ENCODE measurements at regions not wholly inside any gene's neighbourhood (a gene's known extent, or its start where the extent isn't known, plus 50 kb on each side); places are given as distances from the start of the nearest gene placed in this dataset.

DNA sequence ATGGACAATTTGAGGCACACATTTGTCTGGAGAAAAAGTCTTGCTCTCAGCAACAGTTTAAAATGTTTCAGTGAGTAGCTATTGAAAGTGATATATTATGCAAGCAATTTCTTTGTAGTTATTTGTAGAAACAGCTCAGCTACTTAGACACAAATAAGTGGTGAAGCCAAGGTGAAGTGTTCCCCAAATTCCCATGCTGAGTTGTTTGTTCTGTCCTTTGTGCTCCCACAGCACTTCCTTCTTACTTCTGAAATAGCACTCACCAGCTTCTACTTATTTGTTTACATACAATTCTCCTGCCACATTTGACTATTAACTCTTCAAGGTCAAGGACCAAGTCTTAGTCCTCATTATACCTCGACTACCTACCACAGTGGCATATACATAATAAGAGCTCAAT, 638.6 kb upstream of the LRRC4C start:
- H3K27me3 ChIP-seq (ENCODE audit: control insufficient read depth in 1 of 2, insufficient read depth in 1 of 2, low read length in 2 of 2) = no peaks in the 10 kb centered on the region
- H2AK5ac ChIP-seq (ENCODE audit: low read length, severe bottlenecking) = no peak overlapping the region
- no peak overlapping the region for H2BK15ac ChIP-seq (ENCODE audit: low read depth, poor library complexity, severe bottlenecking)
- no peaks in the 10 kb centered on the region for H3K36me3 ChIP-seq (ENCODE audit: control insufficient read depth in 1 of 2, insufficient read depth in 2 of 2, low read depth in 1 of 2, low read length in 2 of 2)
- H4K91ac ChIP-seq (ENCODE audit: low read length) = no peak overlapping the region
- no peak overlapping the region for H3K4ac ChIP-seq (ENCODE audit: low read depth in 1 of 2, low read length in 2 of 2)
- H2BK120ac ChIP-seq (ENCODE audit: low read depth, low read length) = no peak overlapping the region
- H2BK5ac ChIP-seq (ENCODE audit: low read depth, low read length, poor library complexity, severe bottlenecking) = no peak overlapping the region
- H4K8ac ChIP-seq (ENCODE audit: low read length) = no peak overlapping the region
- no peak overlapping the region for H3K18ac ChIP-seq (ENCODE audit: low read depth in 1 of 2, low read length in 2 of 2)
- WGBS = no CpG with 5 or more reads among the region's 1 CpG
- DNase-seq = no peak
- H3K9me3 ChIP-seq (ENCODE audit: control insufficient read depth, low read length) = no peaks in the 10 kb centered on the region
- no peak overlapping the region for H3K14ac ChIP-seq (ENCODE audit: low read length in 2 of 2)
- no peak overlapping the region for H2AFZ ChIP-seq (ENCODE audit: low read depth, low read length)
- H3K27ac ChIP-seq (ENCODE audit: low read length, poor library complexity, severe bottlenecking) = no peak overlapping the region
- H3K23ac ChIP-seq (ENCODE audit: low read length in 2 of 2) = no peak overlapping the region
- no peak overlapping the region for H2BK12ac ChIP-seq (ENCODE audit: low read length in 2 of 2)
- no peak overlapping the region for H3K4me2 ChIP-seq (ENCODE audit: low read length, poor library complexity, severe bottlenecking)
- no peak overlapping the region for H3K4me3 ChIP-seq (ENCODE audit: insufficient read depth in 1 of 2, low read depth in 1 of 2, low read length in 2 of 2)
- H3K9ac ChIP-seq (ENCODE audit: low read length) = no peak overlapping the region
- no peaks in the 10 kb centered on the region for H3K4me1 ChIP-seq (ENCODE audit: control insufficient read depth, insufficient read depth, low read depth, low read length)
- H3K79me1 ChIP-seq (replicated peaks; ENCODE audit: low read length, poor library complexity, severe bottlenecking) = no peaks in the 10 kb centered on the region

GRCh38 chr11:42112866-42113265, 653.4 kb upstream of the LRRC4C start:
- H2BK12ac ChIP-seq (ENCODE audit: low read length in 2 of 2) = no peak overlapping the region
- no peak overlapping the region for H2BK5ac ChIP-seq (ENCODE audit: low read depth, low read length, poor library complexity, severe bottlenecking)
- no peak for DNase-seq
- H3K79me1 ChIP-seq (replicated peaks; ENCODE audit: low read length, poor library complexity, severe bottlenecking) = no peaks in the 10 kb centered on the region
- no CpG with 5 or more reads among the region's 1 CpG for WGBS
- no peak overlapping the region for H3K4me2 ChIP-seq (ENCODE audit: low read length, poor library complexity, severe bottlenecking)
- no peak overlapping the region for H2AK5ac ChIP-seq (ENCODE audit: low read length, severe bottlenecking)
- no peak overlapping the region for H3K23ac ChIP-seq (ENCODE audit: low read length in 2 of 2)
- H4K91ac ChIP-seq (ENCODE audit: low read length) = no peak overlapping the region
- no peak overlapping the region for H4K8ac ChIP-seq (ENCODE audit: low read length)
- no peaks in the 10 kb centered on the region for H3K4me1 ChIP-seq (ENCODE audit: control insufficient read depth, insufficient read depth, low read depth, low read length)
- H3K27ac ChIP-seq (ENCODE audit: low read length, poor library complexity, severe bottlenecking) = no peak overlapping the region
- H3K4ac ChIP-seq (ENCODE audit: low read depth in 1 of 2, low read length in 2 of 2) = no peak overlapping the region
- H2AFZ ChIP-seq (ENCODE audit: low read depth, low read length) = no peak overlapping the region
- H2BK120ac ChIP-seq (ENCODE audit: low read depth, low read length) = no peak overlapping the region
- H3K36me3 ChIP-seq (ENCODE audit: control insufficient read depth in 1 of 2, insufficient read depth in 2 of 2, low read depth in 1 of 2, low read length in 2 of 2) = no peaks in the 10 kb centered on the region
- no peak overlapping the region for H2BK15ac ChIP-seq (ENCODE audit: low read depth, poor library complexity, severe bottlenecking)
- H3K14ac ChIP-seq (ENCODE audit: low read length in 2 of 2) = no peak overlapping the region
- H3K4me3 ChIP-seq (ENCODE audit: insufficient read depth in 1 of 2, low read depth in 1 of 2, low read length in 2 of 2) = no peak overlapping the region
- H3K9me3 ChIP-seq (ENCODE audit: control insufficient read depth, low read length) = no peaks in the 10 kb centered on the region
- H3K18ac ChIP-seq (ENCODE audit: low read depth in 1 of 2, low read length in 2 of 2) = no peak overlapping the region
- no peaks in the 10 kb centered on the region for H3K27me3 ChIP-seq (ENCODE audit: control insufficient read depth in 1 of 2, insufficient read depth in 1 of 2, low read length in 2 of 2)
- no peak overlapping the region for H3K9ac ChIP-seq (ENCODE audit: low read length)

GRCh38 chr11:42114927-42115326, 655.5 kb upstream of the LRRC4C start:
- no peak overlapping the region for H2AFZ ChIP-seq (ENCODE audit: low read depth, low read length)
- H3K23ac ChIP-seq (ENCODE audit: low read length in 2 of 2) = no peak overlapping the region
- no peak overlapping the region for H3K9ac ChIP-seq (ENCODE audit: low read length)
- no peak for DNase-seq
- H2BK12ac ChIP-seq (ENCODE audit: low read length in 2 of 2) = no peak overlapping the region
- no peak overlapping the region for H3K4me3 ChIP-seq (ENCODE audit: insufficient read depth in 1 of 2, low read depth in 1 of 2, low read length in 2 of 2)
- H2BK15ac ChIP-seq (ENCODE audit: low read depth, poor library complexity, severe bottlenecking) = no peak overlapping the region
- no peaks in the 10 kb centered on the region for H3K4me1 ChIP-seq (ENCODE audit: control insufficient read depth, insufficient read depth, low read depth, low read length)
- no peak overlapping the region for H3K27ac ChIP-seq (ENCODE audit: low read length, poor library complexity, severe bottlenecking)
- H3K27me3 ChIP-seq (ENCODE audit: control insufficient read depth in 1 of 2, insufficient read depth in 1 of 2, low read length in 2 of 2) = no peaks in the 10 kb centered on the region
- no peak overlapping the region for H3K4ac ChIP-seq (ENCODE audit: low read depth in 1 of 2, low read length in 2 of 2)
- H2AK5ac ChIP-seq (ENCODE audit: low read length, severe bottlenecking) = no peak overlapping the region
- H2BK5ac ChIP-seq (ENCODE audit: low read depth, low read length, poor library complexity, severe bottlenecking) = no peak overlapping the region
- no peak overlapping the region for H4K8ac ChIP-seq (ENCODE audit: low read length)
- no peak overlapping the region for H2BK120ac ChIP-seq (ENCODE audit: low read depth, low read length)
- H3K18ac ChIP-seq (ENCODE audit: low read depth in 1 of 2, low read length in 2 of 2) = no peak overlapping the region
- no peaks in the 10 kb centered on the region for H3K36me3 ChIP-seq (ENCODE audit: control insufficient read depth in 1 of 2, insufficient read depth in 2 of 2, low read depth in 1 of 2, low read length in 2 of 2)
- WGBS = 60% methylated on average over 1 of the region's 1 CpG
- H3K9me3 ChIP-seq (ENCODE audit: control insufficient read depth, low read length) = no peaks in the 10 kb centered on the region
- no peaks in the 10 kb centered on the region for H3K79me1 ChIP-seq (replicated peaks; ENCODE audit: low read length, poor library complexity, severe bottlenecking)
- no peak overlapping the region for H3K14ac ChIP-seq (ENCODE audit: low read length in 2 of 2)
- H4K91ac ChIP-seq (ENCODE audit: low read length) = no peak overlapping the region
- no peak overlapping the region for H3K4me2 ChIP-seq (ENCODE audit: low read length, poor library complexity, severe bottlenecking)

DNA sequence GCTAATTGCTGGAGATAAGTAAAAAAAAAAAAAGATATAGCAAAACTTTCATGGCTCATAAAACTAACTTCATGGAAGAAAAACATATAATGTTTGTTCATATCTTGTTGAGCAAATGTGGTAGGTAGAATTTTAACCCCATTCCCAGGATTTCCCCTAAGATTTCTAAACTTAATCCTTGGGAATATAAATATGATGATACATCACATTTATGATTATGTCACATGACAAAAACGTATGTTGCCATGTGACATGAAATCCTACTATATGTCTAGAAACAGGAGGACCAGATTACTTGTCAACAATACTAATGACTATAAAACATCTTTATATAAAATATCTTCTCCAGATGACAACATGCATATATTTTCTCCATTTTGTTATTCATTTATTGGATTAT, 679.0 kb upstream of the LRRC4C start:
- H4K91ac ChIP-seq (ENCODE audit: low read length) = no peak overlapping the region
- no peaks in the 10 kb centered on the region for H3K4me1 ChIP-seq (ENCODE audit: control insufficient read depth, insufficient read depth, low read depth, low read length)
- H3K9me3 ChIP-seq (ENCODE audit: control insufficient read depth, low read length) = no peaks in the 10 kb centered on the region
- H4K8ac ChIP-seq (ENCODE audit: low read length) = no peak overlapping the region
- no peak overlapping the region for H2AFZ ChIP-seq (ENCODE audit: low read depth, low read length)
- 60% methylated on average over 1 of the region's 1 CpG for WGBS
- H2BK5ac ChIP-seq (ENCODE audit: low read depth, low read length, poor library complexity, severe bottlenecking) = no peak overlapping the region
- no peak overlapping the region for H3K9ac ChIP-seq (ENCODE audit: low read length)
- H3K27ac ChIP-seq (ENCODE audit: low read length, poor library complexity, severe bottlenecking) = no peak overlapping the region
- no peak overlapping the region for H3K18ac ChIP-seq (ENCODE audit: low read depth in 1 of 2, low read length in 2 of 2)
- no peak overlapping the region for H2AK5ac ChIP-seq (ENCODE audit: low read length, severe bottlenecking)
- no peaks in the 10 kb centered on the region for H3K36me3 ChIP-seq (ENCODE audit: control insufficient read depth in 1 of 2, insufficient read depth in 2 of 2, low read depth in 1 of 2, low read length in 2 of 2)
- no peak overlapping the region for H3K14ac ChIP-seq (ENCODE audit: low read length in 2 of 2)
- no peak for DNase-seq
- no peak overlapping the region for H3K4ac ChIP-seq (ENCODE audit: low read depth in 1 of 2, low read length in 2 of 2)
- H3K79me1 ChIP-seq (replicated peaks; ENCODE audit: low read length, poor library complexity, severe bottlenecking) = no peaks in the 10 kb centered on the region
- no peak overlapping the region for H3K4me2 ChIP-seq (ENCODE audit: low read length, poor library complexity, severe bottlenecking)
- no peak overlapping the region for H2BK12ac ChIP-seq (ENCODE audit: low read length in 2 of 2)
- H2BK120ac ChIP-seq (ENCODE audit: low read depth, low read length) = no peak overlapping the region
- H3K27me3 ChIP-seq (ENCODE audit: control insufficient read depth in 1 of 2, insufficient read depth in 1 of 2, low read length in 2 of 2) = no peaks in the 10 kb centered on the region
- H3K4me3 ChIP-seq (ENCODE audit: insufficient read depth in 1 of 2, low read depth in 1 of 2, low read length in 2 of 2) = no peak overlapping the region
- no peak overlapping the region for H2BK15ac ChIP-seq (ENCODE audit: low read depth, poor library complexity, severe bottlenecking)
- no peak overlapping the region for H3K23ac ChIP-seq (ENCODE audit: low read length in 2 of 2)

All from mesenchymal stem cell (in vitro differentiated cells and primary cell).